GM23338 (cell line): ENCODE measurements at regions not wholly inside any gene's neighbourhood (a gene's known extent, or its start where the extent isn't known, plus 50 kb on each side); places are given as distances from the start of the nearest gene placed in this dataset.

ENCODE experiments used
- ATAC-seq: fragments of 200-7000 bp; cut with Tn5 transposase; 3 replicates; pipeline ENCODE4 v1.9.1; 2020
- DNase-seq: peaks from one replicate; pipeline ENCODE4 v3.0.0-alpha.2; 2015; ENCODE audit warnings: low spot score
- H2AFZ ChIP-seq: fragments of 200-600 bp; sonication (generic); 2 replicates; pipeline ENCODE4 v1.8.0; 2016; ENCODE audit warnings: antibody characterized with exemption, mild to moderate bottlenecking, moderate library complexity
- H3F3A ChIP-seq: fragments of 200-600 bp; sonication (generic); replicated peaks from 2 replicates; pipeline ENCODE4 v1.8.0; 2017; ENCODE audit warnings: antibody characterized with exemption, mixed run types, low read depth
- H3K27ac ChIP-seq: fragments of 200-600 bp; sonication (generic); 2 replicates; pipeline ENCODE4 v1.6.1; 2016; ENCODE audit warnings: low read depth
- H3K27me3 ChIP-seq: fragments of 200-600 bp; sonication (generic); 2 replicates; pipeline ENCODE4 v1.8.0; 2016; ENCODE audit warnings: mild to moderate bottlenecking, mixed run types, moderate library complexity; ENCODE audit not compliant: insufficient read depth
- H3K36me3 ChIP-seq: fragments of 200-600 bp; sonication (generic); 2 replicates; pipeline ENCODE4 v1.8.0; 2016; ENCODE audit warnings: mild to moderate bottlenecking; ENCODE audit not compliant: insufficient read depth
- H3K4me1 ChIP-seq: fragments of 200-600 bp; sonication (generic); 2 replicates; pipeline ENCODE4 v1.8.0; 2016; ENCODE audit warnings: mild to moderate bottlenecking, moderate library complexity; ENCODE audit not compliant: insufficient read depth
- H3K4me2 ChIP-seq: fragments of 200-600 bp; sonication (generic); 2 replicates; pipeline ENCODE4 v1.7.1; 2017; ENCODE audit warnings: mixed run types
- H3K4me3 ChIP-seq: fragments of 200-600 bp; sonication (generic); 2 replicates; pipeline ENCODE4 v1.6.1; 2016; ENCODE audit warnings: mixed run types
- H3K79me2 ChIP-seq: fragments of 200-600 bp; sonication (generic); replicated peaks from 2 replicates; pipeline ENCODE4 v1.8.0; 2017; ENCODE audit warnings: mild to moderate bottlenecking; ENCODE audit not compliant: insufficient read depth
- H3K9me2 ChIP-seq: fragments of 200-600 bp; sonication (generic); 2 replicates; pipeline ENCODE4 v1.8.0; 2017; ENCODE audit not compliant: insufficient read depth
- H4K20me1 ChIP-seq: fragments of 200-600 bp; sonication (generic); replicated peaks from 2 replicates; pipeline ENCODE4 v1.8.0; 2017; ENCODE audit warnings: mild to moderate bottlenecking; ENCODE audit not compliant: insufficient read depth
- H3K27ac Mint-ChIP-seq: 2 replicates; pipeline ENCODE4 v1.8.0; 2020; ENCODE audit warnings: inconsistent platforms, mild to moderate bottlenecking, moderate library complexity, mixed read lengths
- H3K27me3 Mint-ChIP-seq: 3 replicates; pipeline ENCODE4 v1.8.0; 2022; ENCODE audit warnings: low read depth, mild to moderate bottlenecking, moderate library complexity, mixed read lengths, inconsistent platforms; ENCODE audit not compliant: insufficient read depth, poor library complexity
- H3K36me3 Mint-ChIP-seq: 3 replicates; pipeline ENCODE4 v1.8.0; 2021; ENCODE audit warnings: low read depth, mild to moderate bottlenecking, inconsistent platforms, moderate library complexity, mixed read lengths
- H3K4me1 Mint-ChIP-seq: 3 replicates; pipeline ENCODE4 v1.8.0; 2020; ENCODE audit warnings: mild to moderate bottlenecking, inconsistent platforms, mixed read lengths
- H3K4me3 Mint-ChIP-seq: 3 replicates; pipeline ENCODE4 v1.8.0; 2021; ENCODE audit warnings: moderate library complexity, mild to moderate bottlenecking, inconsistent platforms, mixed read lengths
- H3K9me3 Mint-ChIP-seq: 3 replicates; pipeline ENCODE4 v1.8.0; 2020; ENCODE audit warnings: moderate library complexity, mild to moderate bottlenecking, inconsistent platforms, mixed read lengths
- CREB1 ChIP-seq: fragments of 250-450 bp; sonication (Bioruptor Pico); IDR thresholded peaks from 2 replicates; pipeline ENCODE4 v1.5.0; 2020; ENCODE audit warnings: low read depth, mild to moderate bottlenecking, moderate library complexity
- ETS1 ChIP-seq: IDR thresholded peaks from 2 replicates; pipeline ENCODE4 v1.6.1; 2016; ENCODE audit warnings: antibody characterized with exemption
- EZH2 ChIP-seq: fragments of 200-600 bp; sonication (generic); IDR thresholded peaks from one replicate; pipeline ENCODE4 v1.8.0; 2017; ENCODE audit warnings: antibody characterized with exemption, mild to moderate bottlenecking, low read depth; ENCODE audit not compliant: unreplicated experiment
- EZH2phosphoT487 ChIP-seq: fragments of 200-600 bp; sonication (generic); IDR thresholded peaks from one replicate; pipeline ENCODE4 v1.8.1; 2018; ENCODE audit warnings: antibody characterized with exemption; ENCODE audit not compliant: unreplicated experiment
- JUNB ChIP-seq: IDR thresholded peaks from one replicate; pipeline ENCODE4 v1.6.1; 2016; ENCODE audit warnings: antibody characterized with exemption; ENCODE audit not compliant: unreplicated experiment
- NANOG ChIP-seq: IDR thresholded peaks from 2 replicates; pipeline ENCODE4 v1.6.1; 2016; ENCODE audit warnings: antibody characterized with exemption, borderline replicate concordance
- POLR2AphosphoS5 ChIP-seq: IDR thresholded peaks from 2 replicates; pipeline ENCODE4 v1.6.1; 2016; ENCODE audit warnings: antibody characterized with exemption, low read depth
- REST ChIP-seq: IDR thresholded peaks from one replicate; pipeline ENCODE4 v1.6.1; 2018; ENCODE audit warnings: antibody characterized with exemption; ENCODE audit not compliant: unreplicated experiment
- STAT1 ChIP-seq: IDR thresholded peaks from one replicate; pipeline ENCODE4 v1.6.1; 2016; ENCODE audit warnings: antibody characterized with exemption; ENCODE audit not compliant: unreplicated experiment
- ZNF114 ChIP-seq: fragments of 250-450 bp; sonication (Bioruptor Pico); IDR thresholded peaks from 2 replicates; pipeline ENCODE4 v1.5.0; 2020; ENCODE audit warnings: mild to moderate bottlenecking, moderate library complexity
- ZNF331 ChIP-seq: fragments of 250-450 bp; sonication (Bioruptor Pico); IDR thresholded peaks from 2 replicates; pipeline ENCODE4 v1.5.0; 2020; ENCODE audit warnings: low read depth, mild to moderate bottlenecking, moderate library complexity
- ZNF462 ChIP-seq: fragments of 250-450 bp; sonication (Bioruptor Pico); IDR thresholded peaks from 2 replicates; pipeline ENCODE4 v1.5.0; 2020; ENCODE audit warnings: mild to moderate bottlenecking, moderate library complexity

- TF ChIP-seq ZNF462 (CRISPR knock-in tag) (no peak), EZH2phosphoT487 (no peak), ZNF114 (no peak), ZNF331 (no peak), STAT1 (no peak)
Observed at GRCh38 chr1:232752365-232752764, 52.9 kb upstream of the MAP10 start (continued).

GRCh38 chr1:232754930-232755329 lies 50.3 kb upstream of the MAP10 start:
- Mint-ChIP-seq H3K27ac (no peak overlapping the region), H3K9me3 (peaks cover under 1% of the 10 kb centered on the region; the same call in 2 of the 3 replicates), H3K36me3 (no peaks in the 10 kb centered on the region), H3K4me1 (peaks cover 3% of the 10 kb centered on the region; the same call in 1 of the 3 replicates), H3K4me3 (no peak overlapping the region), H3K27me3 (no peaks in the 10 kb centered on the region)
- no peak overlapping the region for H2AFZ ChIP-seq
- no peak for ATAC-seq
- no peaks in the 10 kb centered on the region for H4K20me1 ChIP-seq
- H3F3A ChIP-seq = no peaks in the 10 kb centered on the region
- H3K27me3 ChIP-seq = no peaks in the 10 kb centered on the region
- DNase-seq = no peak
- no peak overlapping the region for H3K27ac ChIP-seq
- no peak overlapping the region for H3K4me2 ChIP-seq
- H3K4me3 ChIP-seq = no peak overlapping the region
- H3K4me1 ChIP-seq = peaks cover 8% of the 10 kb centered on the region; the same call in 1 of the 2 replicates
- peaks cover 3% of the 10 kb centered on the region; the same call in 1 of the 2 replicates for H3K36me3 ChIP-seq
- H3K79me2 ChIP-seq = no peaks in the 10 kb centered on the region
- H3K9me2 ChIP-seq = no peaks in the 10 kb centered on the region; the same call in 1 of the 2 replicates
- TF ChIP-seq EZH2 = no peak
- no peak for TF ChIP-seq CREB1 (CRISPR knock-in tag)
- TF ChIP-seq REST = no peak
- TF ChIP-seq JUNB = no peak
- TF ChIP-seq ETS1 = no peak
- no peak for TF ChIP-seq POLR2AphosphoS5
- TF ChIP-seq EZH2phosphoT487 = no peak
- TF ChIP-seq NANOG = no peak
